HEK293 (cell line): ENCODE measurements at regions not wholly inside any gene's neighbourhood (a gene's known extent, or its start where the extent isn't known, plus 50 kb on each side); places are given as distances from the start of the nearest gene placed in this dataset.

Experiments
- CTCF ChIA-PET: fragments of 350-600 bp; formaldehyde crosslinking; extraction: SDS; loops from one replicate; lab custom pipeline; 2021; ENCODE audit warnings: antibody characterized with exemption; lab: Yijun Ruan, JAX
- POLR2A ChIA-PET: fragments of 300-600 bp; formaldehyde crosslinking; extraction: SDS; loops from one replicate; lab custom pipeline; 2020; ENCODE audit warnings: antibody characterized with exemption, inconsistent platforms; lab: Yijun Ruan, JAX
- H3K27ac ChIP-seq: fragments of 200-500 bp; sonication (Bioruptor generic); 2 replicates; pipeline ENCODE4 v1.5.1; 2014; ENCODE audit warnings: low read depth, low read length, control low read depth, inconsistent platforms; ENCODE audit errors: extremely low read depth
- H3K36me3 ChIP-seq, 2 experiments: fragments of 200-500 bp in 1 of 2; sonication (Bioruptor generic) in 1 of 2; 1 replicate in 1 of 2; 2 replicates in 1 of 2; pipeline ENCODE4 v1.5.1; 2014 to 2017; ENCODE audit warnings: inconsistent platforms in 2 of 2, low read length in 2 of 2; ENCODE audit not compliant: control insufficient read depth in 2 of 2, insufficient read depth in 1 of 2
- H3K4me1 ChIP-seq: fragments of 200-500 bp; sonication (Bioruptor generic); 2 replicates; pipeline ENCODE4 v1.5.1; 2014; ENCODE audit warnings: mild to moderate bottlenecking, low read length, inconsistent platforms; ENCODE audit not compliant: control insufficient read depth, insufficient read depth
- H3K4me3 ChIP-seq: 2 replicates; pipeline ENCODE4 v1.5.1; 2011; ENCODE audit warnings: low read depth, mild to moderate bottlenecking, control low read depth, low read length, moderate library complexity
- H3K9me3 ChIP-seq: fragments of 200-500 bp; sonication (Bioruptor generic); 2 replicates; pipeline ENCODE4 v1.5.1; 2014; ENCODE audit warnings: low read depth, low read length, inconsistent platforms; ENCODE audit not compliant: control insufficient read depth, insufficient read depth
- HOXC10 ChIP-seq: sonication (generic); formaldehyde crosslinking; IDR thresholded peaks from 2 replicates; pipeline ENCODE4 v1.8.1; 2023; ENCODE audit warnings: mild to moderate bottlenecking, missing genetic modification reagents
- OVOL3 ChIP-seq: fragments of 450-650 bp; formaldehyde crosslinking; IDR thresholded peaks from 2 replicates; pipeline ENCODE4 v1.5.1; 2016; ENCODE audit warnings: missing biosample characterization, missing genetic modification characterization
- SP7 ChIP-seq: fragments of 450-650 bp; formaldehyde crosslinking; IDR thresholded peaks from 2 replicates; pipeline ENCODE4 v1.5.1; 2016; ENCODE audit warnings: missing biosample characterization, missing genetic modification characterization
- ZNF341 ChIP-seq: fragments of 450-650 bp; formaldehyde crosslinking; IDR thresholded peaks from 2 replicates; pipeline ENCODE4; 2016; ENCODE audit warnings: low read depth, missing biosample characterization, missing genetic modification characterization
- ZNF558 ChIP-seq: fragments of 450-650 bp; formaldehyde crosslinking; IDR thresholded peaks from 2 replicates; pipeline ENCODE4 v1.5.1; 2016; ENCODE audit warnings: missing biosample characterization, missing genetic modification characterization
- ZNF585B ChIP-seq: fragments of 450-650 bp; formaldehyde crosslinking; IDR thresholded peaks from 2 replicates; pipeline ENCODE4 v1.5.1; 2016; ENCODE audit warnings: missing biosample characterization, missing genetic modification characterization
- ZNF654 ChIP-seq: fragments of 450-650 bp; formaldehyde crosslinking; IDR thresholded peaks from 2 replicates; pipeline ENCODE4 v1.5.1; 2016; ENCODE audit warnings: low read depth, missing biosample characterization, missing genetic modification characterization
- ZSCAN23 ChIP-seq: fragments of 450-650 bp; formaldehyde crosslinking; IDR thresholded peaks from 2 replicates; pipeline ENCODE4 v1.5.1; 2016; ENCODE audit warnings: missing biosample characterization, missing genetic modification characterization
- TF ChIP-seq, protein P1 (sequence below): fragments of 450-650 bp; formaldehyde crosslinking; IDR thresholded peaks from 2 replicates; pipeline ENCODE4 v1.5.1; 2016; ENCODE audit warnings: missing biosample characterization, missing genetic modification characterization, borderline replicate concordance
- TF ChIP-seq, protein P2 (sequence below): fragments of 450-650 bp; formaldehyde crosslinking; IDR thresholded peaks from 2 replicates; pipeline ENCODE4 v1.5.1; 2017; ENCODE audit warnings: missing biosample characterization, missing genetic modification characterization
- TF ChIP-seq, protein P3 (sequence below): fragments of 450-650 bp; formaldehyde crosslinking; IDR thresholded peaks from 2 replicates; pipeline ENCODE4 v1.5.1; 2016; ENCODE audit warnings: missing biosample characterization, missing genetic modification characterization, low read depth
- TF ChIP-seq, protein P4 (sequence below): fragments of 450-650 bp; formaldehyde crosslinking; IDR thresholded peaks from 2 replicates; pipeline ENCODE4 v1.5.1; 2016; ENCODE audit warnings: missing biosample characterization, missing genetic modification characterization

DNA sequence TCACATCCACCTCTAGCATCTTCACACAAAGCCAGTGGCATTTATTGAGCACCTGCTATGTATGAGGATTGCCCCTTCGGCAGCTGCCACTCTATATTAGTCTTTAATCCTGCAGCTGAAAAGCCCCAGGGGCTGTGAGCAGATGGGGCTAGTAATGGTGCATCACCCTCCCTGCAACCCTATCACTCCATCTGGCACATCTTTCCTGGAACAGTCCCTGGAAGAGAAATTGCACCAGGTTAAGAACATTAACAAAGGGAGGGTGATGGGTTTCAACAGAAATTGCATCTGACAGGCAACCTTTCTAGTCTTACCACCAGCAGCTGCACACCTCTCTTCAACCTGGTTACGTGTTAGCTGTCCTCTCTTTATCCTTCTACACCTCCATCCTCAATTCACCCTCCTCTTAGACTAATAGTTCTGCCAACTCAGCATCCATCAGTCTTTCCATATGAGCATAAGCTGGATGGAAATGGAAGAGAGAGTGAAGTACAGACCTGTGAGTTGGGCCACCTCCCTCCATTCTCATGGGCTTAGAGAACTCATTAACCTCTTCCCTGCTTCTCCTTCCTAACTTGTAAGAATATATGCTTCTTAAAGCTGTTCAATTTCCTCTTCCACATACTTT is 168.6 kb upstream of the NEBL start (continued):
- TF ChIP-seq, protein P1, sequence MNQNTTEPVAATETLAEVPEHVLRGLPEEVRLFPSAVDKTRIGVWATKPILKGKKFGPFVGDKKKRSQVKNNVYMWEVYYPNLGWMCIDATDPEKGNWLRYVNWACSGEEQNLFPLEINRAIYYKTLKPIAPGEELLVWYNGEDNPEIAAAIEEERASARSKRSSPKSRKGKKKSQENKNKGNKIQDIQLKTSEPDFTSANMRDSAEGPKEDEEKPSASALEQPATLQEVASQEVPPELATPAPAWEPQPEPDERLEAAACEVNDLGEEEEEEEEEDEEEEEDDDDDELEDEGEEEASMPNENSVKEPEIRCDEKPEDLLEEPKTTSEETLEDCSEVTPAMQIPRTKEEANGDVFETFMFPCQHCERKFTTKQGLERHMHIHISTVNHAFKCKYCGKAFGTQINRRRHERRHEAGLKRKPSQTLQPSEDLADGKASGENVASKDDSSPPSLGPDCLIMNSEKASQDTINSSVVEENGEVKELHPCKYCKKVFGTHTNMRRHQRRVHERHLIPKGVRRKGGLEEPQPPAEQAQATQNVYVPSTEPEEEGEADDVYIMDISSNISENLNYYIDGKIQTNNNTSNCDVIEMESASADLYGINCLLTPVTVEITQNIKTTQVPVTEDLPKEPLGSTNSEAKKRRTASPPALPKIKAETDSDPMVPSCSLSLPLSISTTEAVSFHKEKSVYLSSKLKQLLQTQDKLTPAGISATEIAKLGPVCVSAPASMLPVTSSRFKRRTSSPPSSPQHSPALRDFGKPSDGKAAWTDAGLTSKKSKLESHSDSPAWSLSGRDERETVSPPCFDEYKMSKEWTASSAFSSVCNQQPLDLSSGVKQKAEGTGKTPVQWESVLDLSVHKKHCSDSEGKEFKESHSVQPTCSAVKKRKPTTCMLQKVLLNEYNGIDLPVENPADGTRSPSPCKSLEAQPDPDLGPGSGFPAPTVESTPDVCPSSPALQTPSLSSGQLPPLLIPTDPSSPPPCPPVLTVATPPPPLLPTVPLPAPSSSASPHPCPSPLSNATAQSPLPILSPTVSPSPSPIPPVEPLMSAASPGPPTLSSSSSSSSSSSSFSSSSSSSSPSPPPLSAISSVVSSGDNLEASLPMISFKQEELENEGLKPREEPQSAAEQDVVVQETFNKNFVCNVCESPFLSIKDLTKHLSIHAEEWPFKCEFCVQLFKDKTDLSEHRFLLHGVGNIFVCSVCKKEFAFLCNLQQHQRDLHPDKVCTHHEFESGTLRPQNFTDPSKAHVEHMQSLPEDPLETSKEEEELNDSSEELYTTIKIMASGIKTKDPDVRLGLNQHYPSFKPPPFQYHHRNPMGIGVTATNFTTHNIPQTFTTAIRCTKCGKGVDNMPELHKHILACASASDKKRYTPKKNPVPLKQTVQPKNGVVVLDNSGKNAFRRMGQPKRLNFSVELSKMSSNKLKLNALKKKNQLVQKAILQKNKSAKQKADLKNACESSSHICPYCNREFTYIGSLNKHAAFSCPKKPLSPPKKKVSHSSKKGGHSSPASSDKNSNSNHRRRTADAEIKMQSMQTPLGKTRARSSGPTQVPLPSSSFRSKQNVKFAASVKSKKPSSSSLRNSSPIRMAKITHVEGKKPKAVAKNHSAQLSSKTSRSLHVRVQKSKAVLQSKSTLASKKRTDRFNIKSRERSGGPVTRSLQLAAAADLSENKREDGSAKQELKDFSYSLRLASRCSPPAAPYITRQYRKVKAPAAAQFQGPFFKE (tag by site-specific recombination) = no peak
- no peak for TF ChIP-seq ZNF341 (tag by site-specific recombination)
- TF ChIP-seq ZNF585B (tag by site-specific recombination) = no peak
- no peak for TF ChIP-seq SP7 (tag by site-specific recombination)
- TF ChIP-seq ZNF654 (tag by site-specific recombination) = no peak
- TF ChIP-seq, protein P2, sequence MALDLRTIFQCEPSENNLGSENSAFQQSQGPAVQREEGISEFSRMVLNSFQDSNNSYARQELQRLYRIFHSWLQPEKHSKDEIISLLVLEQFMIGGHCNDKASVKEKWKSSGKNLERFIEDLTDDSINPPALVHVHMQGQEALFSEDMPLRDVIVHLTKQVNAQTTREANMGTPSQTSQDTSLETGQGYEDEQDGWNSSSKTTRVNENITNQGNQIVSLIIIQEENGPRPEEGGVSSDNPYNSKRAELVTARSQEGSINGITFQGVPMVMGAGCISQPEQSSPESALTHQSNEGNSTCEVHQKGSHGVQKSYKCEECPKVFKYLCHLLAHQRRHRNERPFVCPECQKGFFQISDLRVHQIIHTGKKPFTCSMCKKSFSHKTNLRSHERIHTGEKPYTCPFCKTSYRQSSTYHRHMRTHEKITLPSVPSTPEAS (tag by site-specific recombination) = no peak
- TF ChIP-seq ZSCAN23 (tag by site-specific recombination) = no peak
- TF ChIP-seq HOXC10 = no peak
- TF ChIP-seq OVOL3 (tag by site-specific recombination) = no peak

DNA sequence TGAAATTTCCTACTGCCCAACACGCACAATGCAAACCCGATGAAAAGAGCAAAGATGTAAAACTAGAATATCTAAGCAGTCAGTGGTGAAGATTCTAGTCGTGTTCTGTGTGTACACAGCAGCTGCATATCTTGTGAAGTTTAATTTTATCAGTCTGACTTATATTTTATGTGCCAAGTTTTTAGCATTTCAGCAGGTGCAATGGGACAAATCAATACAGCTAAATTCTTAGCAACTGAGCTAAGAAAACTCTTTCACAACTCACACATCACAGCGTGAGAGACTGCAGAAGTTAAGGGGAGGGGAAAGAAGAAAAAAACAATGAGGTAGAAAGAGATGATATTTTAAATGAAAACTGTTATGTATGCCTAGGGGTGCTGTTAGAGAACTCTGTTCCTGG is 164.9 kb upstream of the NEBL start:
- POLR2A ChIA-PET = no interaction called here
- Histone ChIP-seq H3K4me3 (no peak overlapping the region), H3K27ac (no peak overlapping the region), H3K36me3 (no peaks in the 10 kb centered on the region), H3K9me3 (no peaks in the 10 kb centered on the region), H3K4me1 (no peaks in the 10 kb centered on the region)
- TF ChIP-seq, protein P3, sequence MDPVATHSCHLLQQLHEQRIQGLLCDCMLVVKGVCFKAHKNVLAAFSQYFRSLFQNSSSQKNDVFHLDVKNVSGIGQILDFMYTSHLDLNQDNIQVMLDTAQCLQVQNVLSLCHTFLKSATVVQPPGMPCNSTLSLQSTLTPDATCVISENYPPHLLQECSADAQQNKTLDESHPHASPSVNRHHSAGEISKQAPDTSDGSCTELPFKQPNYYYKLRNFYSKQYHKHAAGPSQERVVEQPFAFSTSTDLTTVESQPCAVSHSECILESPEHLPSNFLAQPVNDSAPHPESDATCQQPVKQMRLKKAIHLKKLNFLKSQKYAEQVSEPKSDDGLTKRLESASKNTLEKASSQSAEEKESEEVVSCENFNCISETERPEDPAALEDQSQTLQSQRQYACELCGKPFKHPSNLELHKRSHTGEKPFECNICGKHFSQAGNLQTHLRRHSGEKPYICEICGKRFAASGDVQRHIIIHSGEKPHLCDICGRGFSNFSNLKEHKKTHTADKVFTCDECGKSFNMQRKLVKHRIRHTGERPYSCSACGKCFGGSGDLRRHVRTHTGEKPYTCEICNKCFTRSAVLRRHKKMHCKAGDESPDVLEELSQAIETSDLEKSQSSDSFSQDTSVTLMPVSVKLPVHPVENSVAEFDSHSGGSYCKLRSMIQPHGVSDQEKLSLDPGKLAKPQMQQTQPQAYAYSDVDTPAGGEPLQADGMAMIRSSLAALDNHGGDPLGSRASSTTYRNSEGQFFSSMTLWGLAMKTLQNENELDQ (tag by site-specific recombination) = no peak
- TF ChIP-seq, protein P4, sequence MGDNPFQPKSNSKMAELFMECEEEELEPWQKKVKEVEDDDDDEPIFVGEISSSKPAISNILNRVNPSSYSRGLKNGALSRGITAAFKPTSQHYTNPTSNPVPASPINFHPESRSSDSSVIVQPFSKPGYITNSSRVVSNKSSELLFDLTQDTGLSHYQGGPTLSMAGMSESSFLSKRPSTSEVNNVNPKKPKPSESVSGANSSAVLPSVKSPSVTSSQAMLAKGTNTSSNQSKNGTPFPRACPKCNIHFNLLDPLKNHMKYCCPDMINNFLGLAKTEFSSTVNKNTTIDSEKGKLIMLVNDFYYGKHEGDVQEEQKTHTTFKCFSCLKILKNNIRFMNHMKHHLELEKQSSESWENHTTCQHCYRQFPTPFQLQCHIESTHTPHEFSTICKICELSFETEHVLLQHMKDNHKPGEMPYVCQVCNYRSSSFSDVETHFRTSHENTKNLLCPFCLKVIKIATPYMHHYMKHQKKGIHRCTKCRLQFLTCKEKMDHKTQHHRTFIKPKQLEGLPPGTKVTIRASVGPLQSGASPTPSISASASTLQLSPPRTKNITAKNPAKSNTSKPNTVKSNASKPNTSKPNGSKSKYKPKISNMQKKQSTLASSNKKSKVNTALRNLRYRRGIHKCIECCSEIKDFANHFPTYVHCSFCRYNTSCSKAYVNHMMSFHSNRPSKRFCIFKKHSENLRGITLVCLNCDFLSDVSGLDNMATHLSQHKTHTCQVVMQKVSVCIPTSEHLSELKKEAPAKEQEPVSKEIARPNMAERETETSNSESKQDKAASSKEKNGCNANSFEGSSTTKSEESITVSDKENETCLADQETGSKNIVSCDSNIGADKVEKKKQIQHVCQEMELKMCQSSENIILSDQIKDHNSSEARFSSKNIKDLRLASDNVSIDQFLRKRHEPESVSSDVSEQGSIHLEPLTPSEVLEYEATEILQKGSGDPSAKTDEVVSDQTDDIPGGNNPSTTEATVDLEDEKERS (tag by site-specific recombination) = no peak
- no peak for TF ChIP-seq ZNF558 (tag by site-specific recombination)
- CTCF ChIA-PET = interaction anchor here (0.7 to 0.8 kb wide), 2 partner anchors 11 to 670 kb away, joined by 3 read pairs; no protein-coding TSS in a partner anchor
